Lower lobe of right lung (tissue), 2 donors: ENCODE measurements at regions not wholly inside any gene's neighbourhood (a gene's known extent, or its start where the extent isn't known, plus 50 kb on each side); places are given as distances from the start of the nearest gene placed in this dataset.
"Not testable (repeated sequence)": the region's sequence is repeated elsewhere in the genome, so short reads cannot be mapped to it uniquely, and the experiment has no call there.

Source experiments
- ATAC-seq, 2 donors: fragments of 200-7000 bp; cut with Tn5 transposase; one replicate each; pipeline ENCODE4 v1.9.1; 2020 to 2022; ENCODE audit warnings: mild to moderate bottlenecking in 2 of 2, moderate library complexity in 2 of 2
- DNase-seq: peaks from one replicate; pipeline ENCODE4 v3.0.0-alpha.2; 2020
- H3K27ac ChIP-seq: fragments of 200-600 bp; one replicate; pipeline ENCODE4 v1.8.0; 2022
- H3K27me3 ChIP-seq: fragments of 200-600 bp; one replicate; pipeline ENCODE4 v1.8.0; 2022; ENCODE audit warnings: low read depth
- H3K36me3 ChIP-seq: fragments of 200-600 bp; one replicate; pipeline ENCODE4 v1.8.0; 2022; ENCODE audit warnings: mild to moderate bottlenecking
- H3K4me1 ChIP-seq: fragments of 200-600 bp; one replicate; pipeline ENCODE4 v1.8.0; 2022
- H3K4me3 ChIP-seq: fragments of 200-600 bp; one replicate; pipeline ENCODE4 v1.8.0; 2022; ENCODE audit warnings: mild to moderate bottlenecking
- H3K9me3 ChIP-seq: fragments of 200-600 bp; one replicate; pipeline ENCODE4 v1.8.0; 2022
- intact Hi-C: fragments of 100-400 bp; cut with DNase I; formaldehyde crosslinking; loops from one replicate; pipeline ENCODE4 v1.11.0; 2022
- TF ChIP-seq, protein P1 (sequence below): fragments of 200-600 bp; IDR thresholded peaks from one replicate; pipeline ENCODE4 v1.8.0; 2022; ENCODE audit warnings: antibody characterized with exemption, mild to moderate bottlenecking
- donor health status: DM: no; HTN: yes; CAD: no; lungs with severe emphysema.

- Histone ChIP-seq H3K4me3 (no peak overlapping the region), H3K27me3 (no peaks in the 10 kb centered on the region), H3K4me1 (no peaks in the 10 kb centered on the region), H3K36me3 (no peaks in the 10 kb centered on the region), H3K27ac (no peak overlapping the region), H3K9me3 (peaks cover 6% of the 10 kb centered on the region)
- TF ChIP-seq, protein P1, sequence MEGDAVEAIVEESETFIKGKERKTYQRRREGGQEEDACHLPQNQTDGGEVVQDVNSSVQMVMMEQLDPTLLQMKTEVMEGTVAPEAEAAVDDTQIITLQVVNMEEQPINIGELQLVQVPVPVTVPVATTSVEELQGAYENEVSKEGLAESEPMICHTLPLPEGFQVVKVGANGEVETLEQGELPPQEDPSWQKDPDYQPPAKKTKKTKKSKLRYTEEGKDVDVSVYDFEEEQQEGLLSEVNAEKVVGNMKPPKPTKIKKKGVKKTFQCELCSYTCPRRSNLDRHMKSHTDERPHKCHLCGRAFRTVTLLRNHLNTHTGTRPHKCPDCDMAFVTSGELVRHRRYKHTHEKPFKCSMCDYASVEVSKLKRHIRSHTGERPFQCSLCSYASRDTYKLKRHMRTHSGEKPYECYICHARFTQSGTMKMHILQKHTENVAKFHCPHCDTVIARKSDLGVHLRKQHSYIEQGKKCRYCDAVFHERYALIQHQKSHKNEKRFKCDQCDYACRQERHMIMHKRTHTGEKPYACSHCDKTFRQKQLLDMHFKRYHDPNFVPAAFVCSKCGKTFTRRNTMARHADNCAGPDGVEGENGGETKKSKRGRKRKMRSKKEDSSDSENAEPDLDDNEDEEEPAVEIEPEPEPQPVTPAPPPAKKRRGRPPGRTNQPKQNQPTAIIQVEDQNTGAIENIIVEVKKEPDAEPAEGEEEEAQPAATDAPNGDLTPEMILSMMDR, result no peak
- intact Hi-C loops, result no loop called here
- DNase-seq (no peak), ATAC-seq (no peak)
Observed at GRCh38 chr2:116250376-116250775, 1564.1 kb upstream of the DDX18 start.

GRCh38 chr2:116264872-116265271 lies 1549.6 kb upstream of the DDX18 start:
- H3K36me3 ChIP-seq, result no peaks in the 10 kb centered on the region
- ATAC-seq (no peak), DNase-seq (no peak)
- peaks cover 15% of the 10 kb centered on the region for H3K9me3 ChIP-seq
- no peaks in the 10 kb centered on the region for H3K27me3 ChIP-seq
- intact Hi-C loops, result no loop called here
- TF ChIP-seq, protein P1, result no peak
- no peaks in the 10 kb centered on the region for H3K4me1 ChIP-seq
- H3K4me3 ChIP-seq, result no peak overlapping the region
- no peak overlapping the region for H3K27ac ChIP-seq

DNA sequence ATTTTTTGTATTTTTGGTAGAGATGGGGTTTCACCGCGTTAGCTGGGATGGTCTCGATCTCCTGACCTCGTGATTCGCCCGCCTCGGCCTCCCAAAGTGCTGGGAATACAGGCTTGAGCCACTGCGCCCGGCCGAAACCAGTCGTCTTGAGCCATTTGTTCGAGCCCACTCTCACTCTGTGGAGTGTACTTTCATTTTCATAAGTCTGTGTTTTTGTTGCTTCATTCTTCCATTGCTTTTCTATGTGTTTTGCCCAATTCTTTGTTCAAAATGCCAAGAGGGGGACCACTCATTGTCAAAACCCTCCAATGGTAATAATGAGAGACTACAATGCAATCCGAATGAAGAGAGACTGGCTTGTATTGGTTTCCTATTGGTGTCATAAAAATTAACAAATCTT lies 1545.5 kb upstream of the DDX18 start:
- Histone ChIP-seq H3K36me3 (no peaks in the 10 kb centered on the region), H3K4me1 (no peaks in the 10 kb centered on the region), H3K9me3 (peaks cover 6% of the 10 kb centered on the region), H3K27ac (no peak overlapping the region), H3K27me3 (no peaks in the 10 kb centered on the region), H3K4me3 (no peak overlapping the region)
- ATAC-seq (no peak), DNase-seq (no peak)
- TF ChIP-seq, protein P1, result no peak
- intact Hi-C loops, result no loop called here

DNA sequence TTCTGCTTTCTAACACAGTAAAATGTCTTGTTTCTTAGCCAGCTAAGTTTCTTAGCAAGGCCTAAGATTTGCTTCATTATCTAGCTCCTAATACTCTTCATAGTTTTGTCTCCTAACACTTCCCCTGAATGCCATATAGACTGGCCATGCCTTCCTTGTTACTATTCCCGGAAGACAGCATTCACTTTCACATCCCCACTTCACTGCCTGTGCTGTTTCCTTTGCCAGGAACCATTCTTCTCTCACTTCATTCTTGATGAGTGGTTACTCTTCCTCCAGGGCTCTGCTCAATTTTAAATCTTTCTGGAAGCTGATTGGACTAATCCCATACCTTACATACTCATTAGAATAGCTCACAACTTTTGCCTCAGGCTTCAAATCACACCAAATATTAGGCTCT lies 1510.2 kb upstream of the DDX18 start:
- ATAC-seq (no peak), DNase-seq (no peak)
- no peaks in the 10 kb centered on the region for H3K4me1 ChIP-seq
- H3K36me3 ChIP-seq, result no peaks in the 10 kb centered on the region
- TF ChIP-seq, protein P1, result no peak
- H3K4me3 ChIP-seq, result no peak overlapping the region
- H3K27ac ChIP-seq, result no peak overlapping the region
- intact Hi-C loops, result no loop called here
- no peaks in the 10 kb centered on the region for H3K27me3 ChIP-seq
- H3K9me3 ChIP-seq, result no peaks in the 10 kb centered on the region

DNA sequence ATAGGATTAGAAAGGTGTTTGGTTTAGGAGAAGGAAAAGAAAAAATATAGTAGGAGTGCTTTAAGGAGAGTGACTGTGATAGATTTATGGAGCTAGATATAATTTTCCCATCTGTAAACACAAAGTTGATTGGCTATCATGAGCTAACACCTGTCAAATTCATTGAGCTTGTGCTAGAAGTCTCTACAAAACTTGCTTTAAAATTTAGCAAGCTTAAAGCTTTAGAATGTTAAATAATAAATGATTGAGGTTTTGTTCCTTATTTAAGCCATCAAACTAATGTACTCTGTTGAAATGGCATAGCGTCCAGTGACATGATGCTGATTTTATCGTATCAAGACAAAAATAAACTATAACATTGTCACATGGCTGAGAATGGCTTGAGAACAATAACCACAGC lies 1497.4 kb upstream of the DDX18 start:
- intact Hi-C loops, result no loop called here

DNA sequence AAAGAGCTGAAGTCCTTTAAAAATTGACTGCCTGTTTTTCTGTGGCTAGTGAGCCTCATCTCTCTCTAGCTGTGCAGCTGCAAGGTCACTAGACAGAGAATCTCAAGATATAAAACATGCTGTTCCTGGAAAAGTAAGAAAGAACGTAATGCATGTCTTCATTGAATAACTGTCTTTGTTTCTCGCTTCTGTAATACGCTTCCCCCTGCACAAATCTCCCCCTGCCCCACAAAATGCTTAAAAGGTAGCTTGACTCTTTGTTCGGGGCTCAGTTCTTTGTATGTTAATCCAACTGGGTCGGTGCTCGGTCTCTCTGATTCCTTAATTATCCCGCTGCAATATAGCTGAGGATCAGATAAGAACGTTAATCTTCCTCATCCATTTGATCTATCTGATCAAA lies 1495.9 kb upstream of the DDX18 start:
- H3K9me3 ChIP-seq, H3K36me3 ChIP-seq, H3K4me1 ChIP-seq, H3K27me3 ChIP-seq, ATAC-seq, H3K4me3 ChIP-seq, H3K27ac ChIP-seq, intact Hi-C loops, DNase-seq: not testable (repeated sequence)

More for the DNA sequence above, 1497.4 kb upstream of the DDX18 start:
- no peaks in the 10 kb centered on the region for H3K4me1 ChIP-seq
- H3K27ac ChIP-seq, result no peak overlapping the region
- TF ChIP-seq, protein P1, result no peak
- no peaks in the 10 kb centered on the region for H3K9me3 ChIP-seq
- no peak for ATAC-seq
- no peak for DNase-seq
- H3K27me3 ChIP-seq, result no peaks in the 10 kb centered on the region
- no peak overlapping the region for H3K4me3 ChIP-seq
- no peaks in the 10 kb centered on the region for H3K36me3 ChIP-seq
